Neural progenitor cell (in vitro differentiated cells): ENCODE measurements at regions not wholly inside any gene's neighbourhood (a gene's known extent, or its start where the extent isn't known, plus 50 kb on each side); places are given as distances from the start of the nearest gene placed in this dataset.

ENCODE experiments used
- EZH2 ChIP-seq: fragments of 200-600 bp; sonication (generic); IDR thresholded peaks from 2 replicates; pipeline ENCODE4 v1.6.1; 2017; ENCODE audit warnings: antibody characterized with exemption, mild to moderate bottlenecking, moderate library complexity
- TF ChIP-seq, protein P1 (sequence below): fragments of 200-600 bp; sonication (generic); IDR thresholded peaks from 2 replicates; pipeline ENCODE4 v1.5.1; 2017; ENCODE audit warnings: antibody characterized with exemption, mild to moderate bottlenecking

DNA sequence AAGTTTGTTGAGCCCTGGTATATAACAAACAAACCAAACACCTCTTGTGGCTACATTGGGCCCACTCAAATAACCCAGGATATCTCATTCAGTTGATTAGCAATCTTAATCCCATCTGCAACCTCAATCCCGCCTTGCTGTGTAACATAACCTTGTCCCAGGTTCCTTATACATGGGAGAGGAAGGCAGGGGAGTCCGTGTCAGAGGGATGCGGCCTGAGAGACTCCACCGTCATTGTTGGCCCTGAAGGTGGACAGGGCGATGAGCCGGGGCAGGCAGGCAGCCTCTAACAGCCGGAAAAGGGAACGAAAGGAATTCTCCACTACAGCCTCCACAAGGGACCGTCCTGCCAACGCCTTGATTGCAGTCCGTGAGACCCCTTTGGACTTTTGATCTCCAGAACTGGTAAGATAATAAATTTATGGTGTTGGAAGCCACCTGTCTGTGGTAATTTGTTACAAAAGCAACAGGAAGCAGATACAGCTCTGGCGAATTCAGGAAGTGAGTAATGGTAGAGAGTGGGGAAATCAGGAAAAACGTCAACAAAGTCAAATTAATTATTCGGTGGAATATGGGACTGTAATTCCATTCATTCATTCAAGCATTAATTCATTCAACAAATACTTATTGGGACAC is 124.5 kb upstream of the SALL4 start:
- TF ChIP-seq, protein P1, sequence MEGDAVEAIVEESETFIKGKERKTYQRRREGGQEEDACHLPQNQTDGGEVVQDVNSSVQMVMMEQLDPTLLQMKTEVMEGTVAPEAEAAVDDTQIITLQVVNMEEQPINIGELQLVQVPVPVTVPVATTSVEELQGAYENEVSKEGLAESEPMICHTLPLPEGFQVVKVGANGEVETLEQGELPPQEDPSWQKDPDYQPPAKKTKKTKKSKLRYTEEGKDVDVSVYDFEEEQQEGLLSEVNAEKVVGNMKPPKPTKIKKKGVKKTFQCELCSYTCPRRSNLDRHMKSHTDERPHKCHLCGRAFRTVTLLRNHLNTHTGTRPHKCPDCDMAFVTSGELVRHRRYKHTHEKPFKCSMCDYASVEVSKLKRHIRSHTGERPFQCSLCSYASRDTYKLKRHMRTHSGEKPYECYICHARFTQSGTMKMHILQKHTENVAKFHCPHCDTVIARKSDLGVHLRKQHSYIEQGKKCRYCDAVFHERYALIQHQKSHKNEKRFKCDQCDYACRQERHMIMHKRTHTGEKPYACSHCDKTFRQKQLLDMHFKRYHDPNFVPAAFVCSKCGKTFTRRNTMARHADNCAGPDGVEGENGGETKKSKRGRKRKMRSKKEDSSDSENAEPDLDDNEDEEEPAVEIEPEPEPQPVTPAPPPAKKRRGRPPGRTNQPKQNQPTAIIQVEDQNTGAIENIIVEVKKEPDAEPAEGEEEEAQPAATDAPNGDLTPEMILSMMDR: no peak
- no peak for TF ChIP-seq EZH2
